HepG2 (cell line): ENCODE measurements at regions not wholly inside any gene's neighbourhood (a gene's known extent, or its start where the extent isn't known, plus 50 kb on each side); places are given as distances from the start of the nearest gene placed in this dataset.

Experiments used
- CENPT ChIP-seq: sonication (generic); formaldehyde crosslinking; IDR thresholded peaks from 2 replicates; pipeline ENCODE4 v1.8.0; 2022; ENCODE audit warnings: low read depth, mild to moderate bottlenecking, moderate library complexity, missing genetic modification reagents
- GLI4 ChIP-seq: sonication (generic); formaldehyde crosslinking; IDR thresholded peaks from 2 replicates; pipeline ENCODE4 v1.5.1; 2020; ENCODE audit warnings: missing genetic modification reagents, mild to moderate bottlenecking, moderate library complexity, borderline replicate concordance
- PITX1 ChIP-seq: sonication (generic); formaldehyde crosslinking; IDR thresholded peaks from 2 replicates; pipeline ENCODE4 v1.5.1; 2020; ENCODE audit warnings: mild to moderate bottlenecking, missing genetic modification reagents
- SIN3A ChIP-seq: IDR thresholded peaks from 2 replicates; pipeline ENCODE4 v1.6.1; 2011; ENCODE audit warnings: low read depth, mild to moderate bottlenecking, control low read depth, low read length, borderline replicate concordance
- TEAD3 ChIP-seq: optimal IDR thresholded peaks from 2 replicates; pipeline ENCODE3; 2016; ENCODE audit warnings: borderline replicate concordance
- ZNF652 ChIP-seq: IDR thresholded peaks from 2 replicates; pipeline ENCODE4 v1.6.1; 2016; ENCODE audit warnings: low read depth, borderline replicate concordance
- ZNF660 ChIP-seq: sonication (generic); formaldehyde crosslinking; IDR thresholded peaks from 2 replicates; pipeline ENCODE4 v1.5.1; 2020; ENCODE audit warnings: mild to moderate bottlenecking, low read depth, missing genetic modification reagents, borderline replicate concordance
- TF ChIP-seq, protein P1 (sequence below): sonication (generic); formaldehyde crosslinking; IDR thresholded peaks from 2 replicates; pipeline ENCODE4 v1.4.0; 2020; ENCODE audit warnings: mild to moderate bottlenecking, missing genetic modification reagents, borderline replicate concordance
- TF ChIP-seq, protein P2 (sequence below): sonication (generic); formaldehyde crosslinking; IDR thresholded peaks from 2 replicates; pipeline ENCODE4 v1.5.1; 2020; ENCODE audit warnings: mild to moderate bottlenecking, moderate library complexity, missing genetic modification reagents
- TF ChIP-seq, protein P3 (sequence below): sonication (generic); formaldehyde crosslinking; IDR thresholded peaks from 2 replicates; pipeline ENCODE4 v1.5.1; 2020; ENCODE audit warnings: missing genetic modification reagents, mild to moderate bottlenecking, borderline replicate concordance

DNA sequence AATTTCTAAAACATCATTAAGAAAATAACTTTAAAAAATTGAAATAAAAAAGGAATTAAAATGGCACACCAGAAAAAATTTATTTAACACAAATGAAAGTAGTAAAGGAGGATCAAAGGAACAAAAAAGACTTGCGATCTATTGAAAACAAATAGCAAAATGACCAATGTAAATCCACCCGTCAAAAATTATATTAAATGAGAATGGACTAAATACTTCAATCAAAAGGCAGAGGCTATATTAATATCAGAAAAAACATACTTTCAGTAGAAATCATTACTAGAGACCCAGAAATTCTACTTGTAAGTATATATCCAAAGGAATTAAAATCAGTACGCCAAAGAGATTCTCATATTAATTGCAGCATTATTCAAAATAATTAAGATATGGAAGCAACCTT is 293.1 kb upstream of the SOX4 start (continued):
- TF ChIP-seq ZNF660 (CRISPR knock-in tag) (no peak), ZNF652 (no peak), PITX1 (no peak), CENPT (CRISPR knock-in tag) (no peak), SIN3A (no peak), GLI4 (no peak), TEAD3 (CRISPR knock-in tag) (no peak)
- TF ChIP-seq, protein P1, sequence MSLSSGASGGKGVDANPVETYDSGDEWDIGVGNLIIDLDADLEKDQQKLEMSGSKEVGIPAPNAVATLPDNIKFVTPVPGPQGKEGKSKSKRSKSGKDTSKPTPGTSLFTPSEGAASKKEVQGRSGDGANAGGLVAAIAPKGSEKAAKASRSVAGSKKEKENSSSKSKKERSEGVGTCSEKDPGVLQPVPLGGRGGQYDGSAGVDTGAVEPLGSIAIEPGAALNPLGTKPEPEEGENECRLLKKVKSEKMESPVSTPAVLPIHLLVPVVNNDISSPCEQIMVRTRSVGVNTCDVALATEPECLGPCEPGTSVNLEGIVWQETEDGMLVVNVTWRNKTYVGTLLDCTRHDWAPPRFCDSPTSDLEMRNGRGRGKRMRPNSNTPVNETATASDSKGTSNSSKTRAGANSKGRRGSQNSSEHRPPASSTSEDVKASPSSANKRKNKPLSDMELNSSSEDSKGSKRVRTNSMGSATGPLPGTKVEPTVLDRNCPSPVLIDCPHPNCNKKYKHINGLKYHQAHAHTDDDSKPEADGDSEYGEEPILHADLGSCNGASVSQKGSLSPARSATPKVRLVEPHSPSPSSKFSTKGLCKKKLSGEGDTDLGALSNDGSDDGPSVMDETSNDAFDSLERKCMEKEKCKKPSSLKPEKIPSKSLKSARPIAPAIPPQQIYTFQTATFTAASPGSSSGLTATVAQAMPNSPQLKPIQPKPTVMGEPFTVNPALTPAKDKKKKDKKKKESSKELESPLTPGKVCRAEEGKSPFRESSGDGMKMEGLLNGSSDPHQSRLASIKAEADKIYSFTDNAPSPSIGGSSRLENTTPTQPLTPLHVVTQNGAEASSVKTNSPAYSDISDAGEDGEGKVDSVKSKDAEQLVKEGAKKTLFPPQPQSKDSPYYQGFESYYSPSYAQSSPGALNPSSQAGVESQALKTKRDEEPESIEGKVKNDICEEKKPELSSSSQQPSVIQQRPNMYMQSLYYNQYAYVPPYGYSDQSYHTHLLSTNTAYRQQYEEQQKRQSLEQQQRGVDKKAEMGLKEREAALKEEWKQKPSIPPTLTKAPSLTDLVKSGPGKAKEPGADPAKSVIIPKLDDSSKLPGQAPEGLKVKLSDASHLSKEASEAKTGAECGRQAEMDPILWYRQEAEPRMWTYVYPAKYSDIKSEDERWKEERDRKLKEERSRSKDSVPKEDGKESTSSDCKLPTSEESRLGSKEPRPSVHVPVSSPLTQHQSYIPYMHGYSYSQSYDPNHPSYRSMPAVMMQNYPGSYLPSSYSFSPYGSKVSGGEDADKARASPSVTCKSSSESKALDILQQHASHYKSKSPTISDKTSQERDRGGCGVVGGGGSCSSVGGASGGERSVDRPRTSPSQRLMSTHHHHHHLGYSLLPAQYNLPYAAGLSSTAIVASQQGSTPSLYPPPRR (CRISPR knock-in tag) = no peak
- TF ChIP-seq, protein P2, sequence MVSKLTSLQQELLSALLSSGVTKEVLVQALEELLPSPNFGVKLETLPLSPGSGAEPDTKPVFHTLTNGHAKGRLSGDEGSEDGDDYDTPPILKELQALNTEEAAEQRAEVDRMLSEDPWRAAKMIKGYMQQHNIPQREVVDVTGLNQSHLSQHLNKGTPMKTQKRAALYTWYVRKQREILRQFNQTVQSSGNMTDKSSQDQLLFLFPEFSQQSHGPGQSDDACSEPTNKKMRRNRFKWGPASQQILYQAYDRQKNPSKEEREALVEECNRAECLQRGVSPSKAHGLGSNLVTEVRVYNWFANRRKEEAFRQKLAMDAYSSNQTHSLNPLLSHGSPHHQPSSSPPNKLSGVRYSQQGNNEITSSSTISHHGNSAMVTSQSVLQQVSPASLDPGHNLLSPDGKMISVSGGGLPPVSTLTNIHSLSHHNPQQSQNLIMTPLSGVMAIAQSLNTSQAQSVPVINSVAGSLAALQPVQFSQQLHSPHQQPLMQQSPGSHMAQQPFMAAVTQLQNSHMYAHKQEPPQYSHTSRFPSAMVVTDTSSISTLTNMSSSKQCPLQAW = no peak
- TF ChIP-seq, protein P3, sequence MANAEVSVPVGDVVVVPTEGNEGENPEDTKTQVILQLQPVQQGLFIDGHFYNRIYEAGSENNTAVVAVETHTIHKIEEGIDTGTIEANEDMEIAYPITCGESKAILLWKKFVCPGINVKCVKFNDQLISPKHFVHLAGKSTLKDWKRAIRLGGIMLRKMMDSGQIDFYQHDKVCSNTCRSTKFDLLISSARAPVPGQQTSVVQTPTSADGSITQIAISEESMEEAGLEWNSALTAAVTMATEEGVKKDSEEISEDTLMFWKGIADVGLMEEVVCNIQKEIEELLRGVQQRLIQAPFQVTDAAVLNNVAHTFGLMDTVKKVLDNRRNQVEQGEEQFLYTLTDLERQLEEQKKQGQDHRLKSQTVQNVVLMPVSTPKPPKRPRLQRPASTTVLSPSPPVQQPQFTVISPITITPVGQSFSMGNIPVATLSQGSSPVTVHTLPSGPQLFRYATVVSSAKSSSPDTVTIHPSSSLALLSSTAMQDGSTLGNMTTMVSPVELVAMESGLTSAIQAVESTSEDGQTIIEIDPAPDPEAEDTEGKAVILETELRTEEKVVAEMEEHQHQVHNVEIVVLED (CRISPR knock-in tag) = no peak
